MM.1S (cell line): ENCODE measurements at regions not wholly inside any gene's neighbourhood (a gene's known extent, or its start where the extent isn't known, plus 50 kb on each side); places are given as distances from the start of the nearest gene placed in this dataset.

Source experiments
- DNase-seq: peaks from one replicate; pipeline ENCODE4 v3.0.0-alpha.2; 2015
- H2AFZ ChIP-seq: fragments of 300-600 bp; sonication (generic); 2 replicates; pipeline ENCODE4 v1.6.0; 2016; ENCODE audit warnings: antibody characterized with exemption, low read length
- H3F3A ChIP-seq: fragments of 300-600 bp; sonication (generic); 2 replicates; pipeline ENCODE4 v1.6.1; 2016; ENCODE audit warnings: mild to moderate bottlenecking, antibody characterized with exemption, low read length, moderate library complexity, mixed read lengths; ENCODE audit not compliant: insufficient read depth
- H3K27ac ChIP-seq: fragments of 300-600 bp; sonication (generic); 2 replicates; pipeline ENCODE4 v1.5.1; 2016; ENCODE audit warnings: mild to moderate bottlenecking, low read length
- H3K27me3 ChIP-seq: fragments of 300-600 bp; sonication (generic); replicated peaks from 2 replicates; pipeline ENCODE4 v1.6.0; 2016; ENCODE audit warnings: low read length; ENCODE audit not compliant: insufficient read depth
- H3K36me3 ChIP-seq: fragments of 300-600 bp; sonication (generic); replicated peaks from 2 replicates; pipeline ENCODE4 v1.6.1; 2016; ENCODE audit warnings: mild to moderate bottlenecking, low read length, mixed read lengths; ENCODE audit not compliant: insufficient read depth
- H3K4me1 ChIP-seq: fragments of 300-600 bp; sonication (generic); 2 replicates; pipeline ENCODE4 v1.6.1; 2016; ENCODE audit warnings: low read length, mixed read lengths
- H3K4me2 ChIP-seq: fragments of 300-600 bp; sonication (generic); 2 replicates; pipeline ENCODE4 v1.6.0; 2016; ENCODE audit warnings: low read depth, low read length
- H3K4me3 ChIP-seq: fragments of 300-600 bp; sonication (generic); 2 replicates; pipeline ENCODE4 v1.5.1; 2016; ENCODE audit warnings: low read length, mixed read lengths
- H3K79me2 ChIP-seq: fragments of 300-600 bp; sonication (generic); 2 replicates; pipeline ENCODE4 v1.6.1; 2016; ENCODE audit warnings: mixed run types, low read length, mixed read lengths
- H3K9ac ChIP-seq: fragments of 300-600 bp; sonication (generic); 2 replicates; pipeline ENCODE4 v1.6.1; 2016; ENCODE audit warnings: low read length, mixed read lengths
- H3K9me2 ChIP-seq: fragments of 300-600 bp; sonication (generic); replicated peaks from 2 replicates; pipeline ENCODE4 v1.6.1; 2016; ENCODE audit warnings: mild to moderate bottlenecking, low read length, mixed read lengths; ENCODE audit not compliant: insufficient read depth
- H3K9me3 ChIP-seq: fragments of 300-600 bp; sonication (generic); replicated peaks from 2 replicates; pipeline ENCODE4 v1.6.1; 2016; ENCODE audit warnings: mild to moderate bottlenecking, low read length, mixed read lengths; ENCODE audit not compliant: insufficient read depth
- H4K20me1 ChIP-seq: fragments of 300-600 bp; sonication (generic); 2 replicates; pipeline ENCODE4 v1.6.1; 2016; ENCODE audit warnings: mild to moderate bottlenecking, low read length, moderate library complexity, mixed read lengths; ENCODE audit not compliant: insufficient read depth
- CTCF ChIP-seq: fragments of 300-600 bp; sonication (generic); IDR thresholded peaks from 2 replicates; pipeline ENCODE4 v1.5.1; 2016; ENCODE audit warnings: antibody characterized with exemption, low read length, mixed read lengths
- EZH2 ChIP-seq: fragments of 300-600 bp; sonication (generic); optimal IDR thresholded peaks from 2 replicates; pipeline ENCODE3; 2017; ENCODE audit warnings: low read depth, mild to moderate bottlenecking, antibody characterized with exemption, low read length, mixed read lengths
- EZH2phosphoT487 ChIP-seq: fragments of 300-600 bp; sonication (generic); IDR thresholded peaks from 2 replicates; pipeline ENCODE4 v1.6.1; 2018; ENCODE audit warnings: antibody characterized with exemption, low read length

GRCh38 chr14:43687921-43688320 is 819.2 kb downstream of the FSCB start:
- no peak for DNase-seq
- Histone ChIP-seq H3K9me2 (no peaks in the 10 kb centered on the region), H3K27ac (no peak overlapping the region), H3K4me1 (peaks cover 6% of the 10 kb centered on the region; the same call in 1 of the 2 replicates), H3K4me2 (no peak overlapping the region), H4K20me1 (no peaks in the 10 kb centered on the region), H3K4me3 (no peak overlapping the region), H2AFZ (no peak overlapping the region), H3K9ac (no peak overlapping the region), H3K27me3 (no peaks in the 10 kb centered on the region), H3F3A (no peaks in the 10 kb centered on the region), H3K9me3 (no peaks in the 10 kb centered on the region), H3K79me2 (no peaks in the 10 kb centered on the region), H3K36me3 (no peaks in the 10 kb centered on the region)
- TF ChIP-seq CTCF = no peak
- no peak for TF ChIP-seq EZH2phosphoT487
- no peak for TF ChIP-seq EZH2

- TF ChIP-seq CTCF = no peak
- no peak for TF ChIP-seq EZH2
- Histone ChIP-seq H3K27me3 (no peaks in the 10 kb centered on the region), H3K4me2 (no peak overlapping the region), H3K9me3 (no peaks in the 10 kb centered on the region), H3K4me3 (no peak overlapping the region), H3K27ac (no peak overlapping the region), H3K36me3 (no peaks in the 10 kb centered on the region), H3K9me2 (no peaks in the 10 kb centered on the region), H2AFZ (no peak overlapping the region), H3F3A (no peaks in the 10 kb centered on the region), H3K9ac (no peak overlapping the region), H3K4me1 (no peaks in the 10 kb centered on the region), H3K79me2 (no peaks in the 10 kb centered on the region), H4K20me1 (no peaks in the 10 kb centered on the region)
- DNase-seq = no peak
These were observed 829.5 kb downstream of the FSCB start for GRCh38 chr14:43677581-43677980.

GRCh38 chr14:43674273-43674672 is 832.8 kb downstream of the FSCB start:
- Histone ChIP-seq H3K36me3 (no peaks in the 10 kb centered on the region), H3K9ac (no peak overlapping the region), H3K79me2 (no peaks in the 10 kb centered on the region), H3F3A (no peaks in the 10 kb centered on the region), H4K20me1 (no peaks in the 10 kb centered on the region), H3K9me2 (no peaks in the 10 kb centered on the region), H3K9me3 (no peaks in the 10 kb centered on the region), H3K27me3 (no peaks in the 10 kb centered on the region), H3K27ac (no peak overlapping the region), H2AFZ (no peak overlapping the region), H3K4me3 (no peak overlapping the region), H3K4me2 (no peak overlapping the region), H3K4me1 (no peaks in the 10 kb centered on the region)
- no peak for DNase-seq
- TF ChIP-seq CTCF (no peak), EZH2phosphoT487 (no peak), EZH2 (no peak)
